ENCODE measurements at regions not wholly inside any gene's neighbourhood (a gene's known extent, or its start where the extent isn't known, plus 50 kb on each side); places are given as distances from the start of the nearest gene placed in this dataset.

DNA sequence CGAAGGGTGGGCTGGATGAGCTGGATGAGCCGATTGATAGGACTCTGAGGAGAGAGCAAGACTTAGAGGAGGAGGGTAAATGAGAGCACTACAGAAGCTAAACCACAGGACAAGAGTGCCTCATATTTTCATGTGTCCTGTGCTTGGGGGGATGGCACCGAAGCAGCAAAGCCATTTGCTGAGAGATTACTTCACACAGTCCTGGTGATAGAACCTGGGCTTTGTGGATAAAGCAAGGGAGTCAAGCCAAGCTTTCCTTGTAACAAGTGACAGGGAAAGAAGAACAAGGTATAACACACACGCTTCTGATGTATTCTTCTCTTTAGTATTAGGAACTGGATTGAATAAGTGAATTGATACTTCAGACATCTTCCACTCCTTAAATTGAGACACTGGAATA is 253.7 kb downstream of the ANKRD7 start:
- no peak overlapping the region for H3K4me3 ChIP-seq (ENCODE audit: low read depth, low read length)
- TF ChIP-seq, protein P1, sequence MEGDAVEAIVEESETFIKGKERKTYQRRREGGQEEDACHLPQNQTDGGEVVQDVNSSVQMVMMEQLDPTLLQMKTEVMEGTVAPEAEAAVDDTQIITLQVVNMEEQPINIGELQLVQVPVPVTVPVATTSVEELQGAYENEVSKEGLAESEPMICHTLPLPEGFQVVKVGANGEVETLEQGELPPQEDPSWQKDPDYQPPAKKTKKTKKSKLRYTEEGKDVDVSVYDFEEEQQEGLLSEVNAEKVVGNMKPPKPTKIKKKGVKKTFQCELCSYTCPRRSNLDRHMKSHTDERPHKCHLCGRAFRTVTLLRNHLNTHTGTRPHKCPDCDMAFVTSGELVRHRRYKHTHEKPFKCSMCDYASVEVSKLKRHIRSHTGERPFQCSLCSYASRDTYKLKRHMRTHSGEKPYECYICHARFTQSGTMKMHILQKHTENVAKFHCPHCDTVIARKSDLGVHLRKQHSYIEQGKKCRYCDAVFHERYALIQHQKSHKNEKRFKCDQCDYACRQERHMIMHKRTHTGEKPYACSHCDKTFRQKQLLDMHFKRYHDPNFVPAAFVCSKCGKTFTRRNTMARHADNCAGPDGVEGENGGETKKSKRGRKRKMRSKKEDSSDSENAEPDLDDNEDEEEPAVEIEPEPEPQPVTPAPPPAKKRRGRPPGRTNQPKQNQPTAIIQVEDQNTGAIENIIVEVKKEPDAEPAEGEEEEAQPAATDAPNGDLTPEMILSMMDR (IDR thresholded peaks at IDR 0.05; ENCODE audit: low read depth, low read length, missing control alignments) = no peak
- DNase-seq (ENCODE audit: low read depth) = no peak

DNA sequence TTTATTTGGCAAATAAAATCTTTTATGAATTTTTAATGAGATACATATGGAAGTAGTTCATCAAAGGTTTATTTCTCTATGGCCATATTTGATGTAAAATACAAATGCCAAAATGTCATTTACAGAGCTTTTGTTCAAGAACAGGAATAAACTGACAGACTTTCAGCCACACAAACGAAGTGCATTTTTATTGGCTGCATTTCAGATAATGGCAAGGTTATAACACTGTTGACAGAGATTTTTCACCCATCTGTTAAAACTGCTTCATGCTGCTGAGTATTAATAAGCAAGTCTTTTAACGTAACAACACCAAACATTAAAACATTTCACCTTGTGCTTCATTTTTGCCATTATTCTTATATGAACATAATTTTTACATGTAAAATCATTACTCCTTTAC is 254.4 kb downstream of the ANKRD7 start:
- TF ChIP-seq, protein P1 (IDR thresholded peaks at IDR 0.05; ENCODE audit: low read depth, low read length, missing control alignments) = no peak
- no peak overlapping the region for H3K4me3 ChIP-seq (ENCODE audit: low read depth, low read length)
- DNase-seq (ENCODE audit: low read depth) = no peak

DNA sequence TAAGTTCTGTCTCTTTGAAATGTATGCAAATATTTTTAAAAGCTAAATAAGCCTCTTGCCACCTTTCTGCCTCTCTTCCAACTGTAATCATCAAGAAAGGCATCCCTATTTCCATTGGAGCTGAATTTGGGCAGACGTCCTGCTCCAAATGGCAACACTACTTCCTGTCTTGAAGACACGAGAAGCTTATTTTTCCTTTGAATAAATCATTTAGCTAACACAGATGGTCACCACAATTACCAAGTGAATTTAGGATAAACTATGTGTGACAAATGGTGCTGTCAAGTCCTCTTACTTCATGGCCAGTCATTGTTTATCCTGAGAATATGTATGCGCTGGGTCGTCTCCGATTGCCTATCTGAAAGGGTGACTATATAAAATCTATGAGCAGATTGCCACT is 268.0 kb downstream of the ANKRD7 start:
- no peak overlapping the region for H3K4me3 ChIP-seq (ENCODE audit: low read depth, low read length)
- DNase-seq (ENCODE audit: low read depth) = no peak
- TF ChIP-seq, protein P1 (IDR thresholded peaks at IDR 0.05; ENCODE audit: low read depth, low read length, missing control alignments) = no peak

DNA sequence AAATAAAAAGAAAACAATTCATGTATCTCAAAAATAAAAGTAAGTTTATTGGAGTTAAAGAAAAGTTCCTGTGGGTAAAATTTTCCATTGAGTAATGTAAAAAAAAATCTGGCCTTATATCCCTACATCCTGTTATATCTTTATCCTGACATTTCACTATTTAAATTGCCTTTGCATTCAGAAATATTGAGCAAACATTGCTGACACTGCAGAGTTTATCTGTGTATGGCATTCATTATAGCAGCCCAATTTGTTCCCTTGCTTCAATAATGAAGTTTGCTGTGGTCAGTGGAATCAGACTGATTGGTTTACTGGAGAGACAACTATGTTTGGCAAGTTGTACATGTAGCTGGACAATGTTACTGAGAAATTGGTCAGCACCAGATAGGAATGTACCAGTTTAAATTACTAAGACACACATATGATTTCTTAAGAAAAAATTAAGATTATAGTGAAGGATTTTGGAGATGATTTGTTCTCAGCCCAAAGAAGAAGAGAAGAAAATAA is 271.7 kb downstream of the ANKRD7 start:
- TF ChIP-seq, protein P1 (IDR thresholded peaks at IDR 0.05; ENCODE audit: low read depth, low read length, missing control alignments) = no peak
- no peak for DNase-seq (ENCODE audit: low read depth)

DNA sequence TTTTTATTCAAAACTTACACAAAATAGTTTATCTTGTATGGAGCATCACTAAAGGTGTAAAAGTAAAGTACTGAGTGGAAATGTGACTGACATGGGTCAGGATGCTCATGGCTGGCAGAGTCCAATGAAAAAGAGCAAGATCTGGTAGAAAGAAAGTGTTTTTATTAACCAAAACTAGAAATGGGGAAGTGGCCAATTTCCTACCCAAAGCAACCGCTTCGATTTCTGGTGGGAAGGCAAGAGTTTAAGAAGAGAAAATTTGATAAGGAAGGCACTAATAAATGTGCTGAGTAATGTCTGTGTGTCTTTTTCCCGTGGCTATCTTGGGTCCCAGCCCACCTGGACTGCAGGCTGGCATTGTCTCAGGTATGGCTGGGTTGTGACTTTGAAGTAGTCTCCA is 277.7 kb downstream of the ANKRD7 start:
- H3K4me3 ChIP-seq (ENCODE audit: low read depth, low read length) = no peak overlapping the region
- TF ChIP-seq, protein P1 (IDR thresholded peaks at IDR 0.05; ENCODE audit: low read depth, low read length, missing control alignments) = no peak
- DNase-seq (ENCODE audit: low read depth) = no peak

More for the DNA sequence above, 271.7 kb downstream of the ANKRD7 start:
- H3K4me3 ChIP-seq (ENCODE audit: low read depth, low read length) = no peak overlapping the region

DNA sequence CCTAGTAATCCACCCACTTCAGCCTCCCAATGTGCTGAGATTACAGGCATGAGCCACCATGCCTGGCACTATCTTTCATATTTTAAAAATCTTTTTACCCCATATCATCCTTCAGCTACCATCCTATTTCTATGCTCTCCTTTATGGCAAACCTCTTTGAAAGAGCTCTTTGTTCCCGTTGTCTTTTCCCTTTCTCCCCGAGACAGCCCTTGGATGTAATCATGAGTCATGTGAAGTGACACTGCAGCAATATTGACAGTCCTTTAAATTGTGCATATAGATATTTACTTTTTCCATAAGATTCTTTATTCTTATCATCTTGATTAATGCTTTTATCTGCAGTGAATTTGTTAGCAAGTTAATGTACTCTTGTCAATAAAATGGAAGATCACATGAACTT is 286.6 kb downstream of the ANKRD7 start:
- no peak for DNase-seq (ENCODE audit: low read depth)
- TF ChIP-seq, protein P1 (IDR thresholded peaks at IDR 0.05; ENCODE audit: low read depth, low read length, missing control alignments) = no peak
- no peak overlapping the region for H3K4me3 ChIP-seq (ENCODE audit: low read depth, low read length)

DNA sequence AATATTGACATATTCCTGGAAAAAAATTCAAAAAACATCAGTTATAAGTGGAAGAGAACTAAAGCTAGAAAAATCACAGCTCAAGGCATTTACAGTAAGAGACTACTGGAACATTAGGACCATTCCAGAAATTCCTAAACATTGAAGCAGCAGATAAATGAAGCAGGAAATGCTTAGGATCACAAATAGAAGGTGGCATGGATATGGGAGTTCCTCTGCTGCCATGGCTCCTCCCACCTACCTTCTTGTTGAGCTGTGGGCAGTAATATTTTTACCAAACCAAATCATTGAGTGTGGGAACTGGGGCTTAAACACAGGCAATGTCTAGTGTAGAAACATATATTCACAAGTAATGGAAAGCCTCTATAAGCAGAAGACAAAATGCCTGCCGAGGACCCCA is 292.8 kb downstream of the ANKRD7 start:
- no peak for DNase-seq (ENCODE audit: low read depth)
- no peak overlapping the region for H3K4me3 ChIP-seq (ENCODE audit: low read depth, low read length)
- TF ChIP-seq, protein P1 (IDR thresholded peaks at IDR 0.05; ENCODE audit: low read depth, low read length, missing control alignments) = no peak

Measured in GM12864 (cell line).